ENCODE measurements at regions not wholly inside any gene's neighbourhood (a gene's known extent, or its start where the extent isn't known, plus 50 kb on each side); places are given as distances from the start of the nearest gene placed in this dataset.

- CTCF ChIA-PET (ENCODE audit: unreplicated experiment): no interaction called here
- no peaks in the 10 kb centered on the region for H4K20me1 ChIP-seq (ENCODE audit: insufficient read depth, low read length)
- no peak for DNase-seq (ENCODE audit: low spot score)
- H3K4me2 ChIP-seq (ENCODE audit: low read length): no peak overlapping the region
- H3K9me2 ChIP-seq (ENCODE audit: insufficient read depth, low read length): no peaks in the 10 kb centered on the region
- intact Hi-C loops (cut with micrococcal nuclease; ENCODE audit: unreplicated experiment): no loop called here
- no peaks in the 10 kb centered on the region for H3K4me1 ChIP-seq (ENCODE audit: insufficient read depth, low read length, poor library complexity, severe bottlenecking)
- no peaks in the 10 kb centered on the region for H3K36me3 ChIP-seq (ENCODE audit: insufficient read depth, low read length)
- TF ChIP-seq EZH2phosphoT487 (IDR thresholded peaks at IDR 0.05; ENCODE audit: borderline replicate concordance, low read depth, low read length) (no peak), CTCF (conservative IDR thresholded peaks at IDR 0.05; ENCODE audit: low read length) (no peak)
- H3K27ac ChIP-seq (ENCODE audit: low read depth, low read length, poor library complexity, severe bottlenecking): no peak overlapping the region
- no peak overlapping the region for H2AFZ ChIP-seq (ENCODE audit: low read length)
- POLR2A ChIA-PET: no interaction called here
- H3K79me2 ChIP-seq (ENCODE audit: insufficient read depth, low read depth, low read length): no peaks in the 10 kb centered on the region
- BruUV-seq (replicated peaks): no TSS peak
- no peaks in the 10 kb centered on the region for H3K9me3 ChIP-seq (ENCODE audit: low read length)
- no peak overlapping the region for H3K4me3 ChIP-seq (ENCODE audit: low read depth, low read length, poor library complexity, severe bottlenecking)
These were observed 413.6 kb downstream of the BTG1 start for GRCh38 chr12:91732086-91732485.

- TF ChIP-seq EZH2phosphoT487 (IDR thresholded peaks at IDR 0.05; ENCODE audit: borderline replicate concordance, low read depth, low read length): no peak
- TF ChIP-seq CTCF (conservative IDR thresholded peaks at IDR 0.05; ENCODE audit: low read length): no peak
- H3K36me3 ChIP-seq (ENCODE audit: insufficient read depth, low read length): no peaks in the 10 kb centered on the region
- H3K4me2 ChIP-seq (ENCODE audit: low read length): no peak overlapping the region
- no peak overlapping the region for H3K4me3 ChIP-seq (ENCODE audit: low read depth, low read length, poor library complexity, severe bottlenecking)
- ChIA-PET POLR2A (interaction anchor here (0.5 to 1.3 kb wide), 2 partner anchors 14 to 47 kb away, joined by 5 to 6 read pairs; no protein-coding TSS in a partner anchor), CTCF (ENCODE audit: unreplicated experiment) (no interaction called here)
- DNase-seq (ENCODE audit: low spot score): no peak
- H3K9me3 ChIP-seq (ENCODE audit: low read length): no peaks in the 10 kb centered on the region
- no peak overlapping the region for H3K27ac ChIP-seq (ENCODE audit: low read depth, low read length, poor library complexity, severe bottlenecking)
- no peaks in the 10 kb centered on the region for H3K9me2 ChIP-seq (ENCODE audit: insufficient read depth, low read length)
- H4K20me1 ChIP-seq (ENCODE audit: insufficient read depth, low read length): no peaks in the 10 kb centered on the region
- intact Hi-C loops (cut with micrococcal nuclease; ENCODE audit: unreplicated experiment): no loop called here
- no TSS peak for BruUV-seq (replicated peaks)
- no peak overlapping the region for H2AFZ ChIP-seq (ENCODE audit: low read length)
- no peaks in the 10 kb centered on the region for H3K79me2 ChIP-seq (ENCODE audit: insufficient read depth, low read depth, low read length)
- H3K4me1 ChIP-seq (ENCODE audit: insufficient read depth, low read length, poor library complexity, severe bottlenecking): no peaks in the 10 kb centered on the region
These were observed 416.1 kb downstream of the BTG1 start for GRCh38 chr12:91729543-91729942.

- H3K4me1 ChIP-seq (ENCODE audit: insufficient read depth, low read length, poor library complexity, severe bottlenecking): no peaks in the 10 kb centered on the region
- BruUV-seq (replicated peaks): no TSS peak
- H3K27ac ChIP-seq (ENCODE audit: low read depth, low read length, poor library complexity, severe bottlenecking): no peak overlapping the region
- no peaks in the 10 kb centered on the region for H3K9me3 ChIP-seq (ENCODE audit: low read length)
- no peak overlapping the region for H3K4me2 ChIP-seq (ENCODE audit: low read length)
- H3K4me3 ChIP-seq (ENCODE audit: low read depth, low read length, poor library complexity, severe bottlenecking): no peak overlapping the region
- H3K79me2 ChIP-seq (ENCODE audit: insufficient read depth, low read depth, low read length): no peaks in the 10 kb centered on the region
- H4K20me1 ChIP-seq (ENCODE audit: insufficient read depth, low read length): no peaks in the 10 kb centered on the region
- no peaks in the 10 kb centered on the region for H3K36me3 ChIP-seq (ENCODE audit: insufficient read depth, low read length)
- no peaks in the 10 kb centered on the region for H3K9me2 ChIP-seq (ENCODE audit: insufficient read depth, low read length)
- H2AFZ ChIP-seq (ENCODE audit: low read length): no peak overlapping the region
- ChIA-PET CTCF (ENCODE audit: unreplicated experiment) (no interaction called here), POLR2A (no interaction called here)
- TF ChIP-seq EZH2phosphoT487 (IDR thresholded peaks at IDR 0.05; ENCODE audit: borderline replicate concordance, low read depth, low read length) (no peak), CTCF (conservative IDR thresholded peaks at IDR 0.05; ENCODE audit: low read length) (no peak)
- intact Hi-C loops (cut with micrococcal nuclease; ENCODE audit: unreplicated experiment): no loop called here
- DNase-seq (ENCODE audit: low spot score): no peak
These were observed 422.5 kb downstream of the BTG1 start for GRCh38 chr12:91723191-91723590.
